Neural progenitor cell (in vitro differentiated cells): ENCODE measurements at regions not wholly inside any gene's neighbourhood (a gene's known extent, or its start where the extent isn't known, plus 50 kb on each side); places are given as distances from the start of the nearest gene placed in this dataset.

Experiments
- EZH2 ChIP-seq: fragments of 200-600 bp; sonication (generic); IDR thresholded peaks from 2 replicates; pipeline ENCODE4 v1.6.1; 2017; ENCODE audit warnings: antibody characterized with exemption, mild to moderate bottlenecking, moderate library complexity
- TF ChIP-seq, protein P1 (sequence below): fragments of 200-600 bp; sonication (generic); IDR thresholded peaks from 2 replicates; pipeline ENCODE4 v1.5.1; 2017; ENCODE audit warnings: antibody characterized with exemption, mild to moderate bottlenecking

DNA sequence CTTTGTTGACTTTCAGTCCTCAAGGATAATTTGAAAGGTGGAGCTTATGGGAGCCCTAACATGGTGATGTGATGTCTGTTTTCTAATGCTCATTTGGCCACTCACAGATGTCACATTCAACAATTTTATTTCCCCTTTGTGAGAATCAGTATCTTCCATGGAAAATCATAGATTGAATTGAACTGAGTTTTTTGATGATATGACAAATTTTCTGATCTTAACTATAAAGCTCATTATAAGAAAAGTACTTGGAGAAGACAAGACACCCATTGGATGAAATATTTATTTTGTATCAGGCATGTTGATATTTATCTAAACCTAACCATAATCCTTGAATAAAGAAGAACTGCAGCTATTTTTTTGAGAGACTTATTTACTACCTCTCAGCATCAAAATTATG lies 824.6 kb upstream of the GOT2 start:
- TF ChIP-seq, protein P1, sequence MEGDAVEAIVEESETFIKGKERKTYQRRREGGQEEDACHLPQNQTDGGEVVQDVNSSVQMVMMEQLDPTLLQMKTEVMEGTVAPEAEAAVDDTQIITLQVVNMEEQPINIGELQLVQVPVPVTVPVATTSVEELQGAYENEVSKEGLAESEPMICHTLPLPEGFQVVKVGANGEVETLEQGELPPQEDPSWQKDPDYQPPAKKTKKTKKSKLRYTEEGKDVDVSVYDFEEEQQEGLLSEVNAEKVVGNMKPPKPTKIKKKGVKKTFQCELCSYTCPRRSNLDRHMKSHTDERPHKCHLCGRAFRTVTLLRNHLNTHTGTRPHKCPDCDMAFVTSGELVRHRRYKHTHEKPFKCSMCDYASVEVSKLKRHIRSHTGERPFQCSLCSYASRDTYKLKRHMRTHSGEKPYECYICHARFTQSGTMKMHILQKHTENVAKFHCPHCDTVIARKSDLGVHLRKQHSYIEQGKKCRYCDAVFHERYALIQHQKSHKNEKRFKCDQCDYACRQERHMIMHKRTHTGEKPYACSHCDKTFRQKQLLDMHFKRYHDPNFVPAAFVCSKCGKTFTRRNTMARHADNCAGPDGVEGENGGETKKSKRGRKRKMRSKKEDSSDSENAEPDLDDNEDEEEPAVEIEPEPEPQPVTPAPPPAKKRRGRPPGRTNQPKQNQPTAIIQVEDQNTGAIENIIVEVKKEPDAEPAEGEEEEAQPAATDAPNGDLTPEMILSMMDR = no peak
- TF ChIP-seq EZH2 = no peak
